PC-9 (cell line): ENCODE measurements at regions not wholly inside any gene's neighbourhood (a gene's known extent, or its start where the extent isn't known, plus 50 kb on each side); places are given as distances from the start of the nearest gene placed in this dataset.

Source experiments
- BruUV-seq: library from RNA; stranded (reverse); fragments of 400-500 nt; replicated peaks from 2 replicates; lab custom pipeline; 2021; lab: Mats Ljungman, UMichigan
- CTCF ChIA-PET: fragments of 300-600 bp; sonication (Branson Sonifier 250); formaldehyde crosslinking; loops from one replicate; lab custom pipeline; 2022; ENCODE audit warnings: antibody characterized with exemption; lab: Charles Lee
- POLR2A ChIA-PET: fragments of 300-600 bp; sonication (Branson Sonifier 250); formaldehyde crosslinking; loops from one replicate; lab custom pipeline; 2022; ENCODE audit warnings: antibody characterized with exemption; ENCODE audit not compliant: unreplicated experiment; lab: Charles Lee
- DNase-seq, 2 experiments: peaks; one replicate each; pipeline versions ENCODE4 v3.0.0 to v3.0.0-alpha.2; 2015 to 2022; ENCODE audit warnings: mixed read lengths in 1 of 2
- H2AFZ ChIP-seq: fragments of 200-600 bp; sonication (generic); 2 replicates; pipeline ENCODE4 v1.8.1; 2017; ENCODE audit warnings: antibody characterized with exemption
- H3F3A ChIP-seq: fragments of 200-600 bp; sonication (generic); 2 replicates; pipeline ENCODE4 v1.8.1; 2017; ENCODE audit warnings: antibody characterized with exemption, mild to moderate bottlenecking, low read depth; ENCODE audit not compliant: insufficient read depth
- H3K27ac ChIP-seq: fragments of 200-600 bp; sonication (generic); 2 replicates; pipeline ENCODE4 v1.6.1; 2016; ENCODE audit warnings: mixed run types
- H3K27me3 ChIP-seq: fragments of 200-600 bp; sonication (generic); 2 replicates; pipeline ENCODE4 v1.6.1; 2016; ENCODE audit warnings: low read depth, mixed run types; ENCODE audit not compliant: insufficient read depth
- H3K36me3 ChIP-seq: fragments of 200-600 bp; sonication (generic); 2 replicates; pipeline ENCODE4 v1.6.1; 2016; ENCODE audit warnings: low read depth, mixed run types
- H3K4me1 ChIP-seq: fragments of 200-600 bp; sonication (generic); replicated peaks from 2 replicates; pipeline ENCODE4 v1.6.1; 2016; ENCODE audit warnings: mixed run types; ENCODE audit not compliant: insufficient read depth
- H3K4me2 ChIP-seq: fragments of 200-600 bp; sonication (generic); 2 replicates; pipeline ENCODE4 v1.6.1; 2017; ENCODE audit warnings: mixed run types
- H3K4me3 ChIP-seq: fragments of 200-600 bp; sonication (generic); 2 replicates; pipeline ENCODE4 v1.6.1; 2016; ENCODE audit warnings: mixed run types
- H3K79me2 ChIP-seq: fragments of 200-600 bp; sonication (generic); 2 replicates; pipeline ENCODE4 v1.6.1; 2017; ENCODE audit warnings: low read depth, mixed run types
- H3K9me2 ChIP-seq: fragments of 200-600 bp; sonication (generic); 2 replicates; pipeline ENCODE4 v1.8.1; 2017; ENCODE audit warnings: mild to moderate bottlenecking; ENCODE audit not compliant: insufficient read depth
- H3K9me3 ChIP-seq: fragments of 200-600 bp; sonication (generic); 2 replicates; pipeline ENCODE4 v1.8.1; 2016; ENCODE audit warnings: low read depth; ENCODE audit not compliant: insufficient read depth
- H4K20me1 ChIP-seq: fragments of 200-600 bp; sonication (generic); 2 replicates; pipeline ENCODE4 v1.8.1; 2017; ENCODE audit not compliant: insufficient read depth
- CTCF ChIP-seq: fragments of 200-600 bp; sonication (generic); conservative IDR thresholded peaks from 2 replicates; pipeline ENCODE4 v1.6.1; 2017; ENCODE audit warnings: mixed run types, antibody characterized with exemption, mild to moderate bottlenecking, moderate library complexity
- EZH2 ChIP-seq: fragments of 200-600 bp; sonication (generic); IDR thresholded peaks from 2 replicates; pipeline ENCODE4 v1.8.0; 2017; ENCODE audit warnings: antibody characterized with exemption, low read depth
- intact Hi-C: fragments of 100-400 bp; cut with micrococcal nuclease; formaldehyde crosslinking; loops from one replicate; pipeline ENCODE4 v1.10.0; 2022; ENCODE audit not compliant: unreplicated experiment

- TF ChIP-seq EZH2: no peak
- no peak for TF ChIP-seq CTCF
- Histone ChIP-seq H3K9me3 (no peaks in the 10 kb centered on the region), H4K20me1 (no peaks in the 10 kb centered on the region), H3K36me3 (no peaks in the 10 kb centered on the region), H3K27ac (no peak overlapping the region), H3K4me2 (no peak overlapping the region), H3K4me1 (no peaks in the 10 kb centered on the region), H3K4me3 (no peak overlapping the region), H3K9me2 (no peaks in the 10 kb centered on the region), H3K79me2 (no peaks in the 10 kb centered on the region), H3F3A (no peaks in the 10 kb centered on the region), H3K27me3 (peaks cover 30% of the 10 kb centered on the region), H2AFZ (no peak overlapping the region)
- BruUV-seq: no TSS peak
- CTCF ChIA-PET: no interaction called here
- POLR2A ChIA-PET: no interaction called here
- intact Hi-C loops: no loop called here
- DNase-seq: no peak
These were observed 53.7 kb upstream of the HMGXB4 start for GRCh38 chr22:35203583-35203982.

- Histone ChIP-seq H2AFZ (no peak overlapping the region), H4K20me1 (no peaks in the 10 kb centered on the region), H3K27me3 (peaks cover 40% of the 10 kb centered on the region), H3K27ac (no peak overlapping the region), H3K4me2 (no peak overlapping the region), H3K79me2 (no peaks in the 10 kb centered on the region), H3K9me3 (no peaks in the 10 kb centered on the region), H3K4me3 (no peak overlapping the region), H3K9me2 (no peaks in the 10 kb centered on the region), H3K36me3 (no peaks in the 10 kb centered on the region), H3K4me1 (no peaks in the 10 kb centered on the region), H3F3A (no peaks in the 10 kb centered on the region)
- ChIA-PET CTCF (interaction anchor here (1.5 kb wide), 1 partner anchor 26 kb away, joined by 4 read pairs; no protein-coding TSS in a partner anchor), POLR2A (interaction anchor here (0.6 kb wide), 2 partner anchors 20 to 792 kb away, joined by 3 to 4 read pairs; no protein-coding TSS in a partner anchor)
- intact Hi-C loops: no loop called here
- no peak for DNase-seq
- TF ChIP-seq EZH2 (no peak), CTCF (no peak)
- no TSS peak for BruUV-seq
These were observed 52.2 kb upstream of the HMGXB4 start for GRCh38 chr22:35204807-35205775.

DNA sequence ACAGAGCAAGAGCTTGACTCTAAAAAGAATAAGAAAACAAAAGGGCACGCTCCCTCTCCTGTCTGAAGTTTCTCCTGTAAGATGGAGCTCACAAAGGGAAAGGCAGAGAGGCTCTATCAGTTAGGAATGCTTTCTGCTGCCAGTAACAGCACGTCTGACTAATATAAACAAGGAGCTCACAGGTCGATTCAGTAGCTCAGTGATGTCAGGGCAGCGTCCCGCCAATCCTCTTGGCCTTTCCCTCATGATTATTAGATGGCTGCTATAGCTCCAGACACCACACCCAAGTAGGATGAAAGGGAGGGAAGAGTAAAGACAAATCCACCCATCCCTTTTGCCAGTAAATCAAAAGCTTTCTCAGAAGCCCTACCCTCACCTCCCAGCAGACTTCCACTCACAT, 51.3 kb upstream of the HMGXB4 start:
- no peak for DNase-seq
- TF ChIP-seq CTCF (no peak), EZH2 (no peak)
- POLR2A ChIA-PET: interaction anchor here (0.6 kb wide), 2 partner anchors 20 to 793 kb away, joined by 3 to 4 read pairs; no protein-coding TSS in a partner anchor
- Histone ChIP-seq H4K20me1 (no peaks in the 10 kb centered on the region), H3K27me3 (peaks cover 42% of the 10 kb centered on the region), H3K4me2 (no peak overlapping the region), H3K27ac (no peak overlapping the region), H3K36me3 (no peaks in the 10 kb centered on the region), H3K79me2 (no peaks in the 10 kb centered on the region), H3K4me3 (no peak overlapping the region), H3K9me3 (no peaks in the 10 kb centered on the region), H3F3A (no peaks in the 10 kb centered on the region), H3K9me2 (no peaks in the 10 kb centered on the region), H2AFZ (no peak overlapping the region), H3K4me1 (no peaks in the 10 kb centered on the region)
- CTCF ChIA-PET: interaction anchor here (1.5 kb wide), 1 partner anchor 25 kb away, joined by 4 read pairs; no protein-coding TSS in a partner anchor
- intact Hi-C loops: no loop called here
- no TSS peak for BruUV-seq
